HepG2 (cell line): ENCODE measurements at regions not wholly inside any gene's neighbourhood (a gene's known extent, or its start where the extent isn't known, plus 50 kb on each side); places are given as distances from the start of the nearest gene placed in this dataset.

Experiments
- ATAC-seq: fragments of 200-7000 bp; cut with Tn5 transposase; 3 replicates; pipeline ENCODE4 v1.9.1; 2020; ENCODE audit warnings: mild to moderate bottlenecking, moderate library complexity
- BruUV-seq: library from RNA; stranded (reverse); fragments of 400-500 nt; replicated peaks from 2 replicates; lab custom pipeline; 2021; lab: Mats Ljungman, UMichigan
- CTCF ChIA-PET: fragments of 300-600 bp; formaldehyde crosslinking; extraction: SDS; loops from one replicate; lab custom pipeline; 2021; ENCODE audit warnings: low total read pairs, inconsistent platforms, low intra/inter-chr PET ratio; lab: Yijun Ruan, JAX
- POLR2A ChIA-PET: fragments of 350-600 bp; sonication (Branson Sonifier 250); formaldehyde crosslinking; loops from one replicate; lab custom pipeline; 2020; ENCODE audit warnings: antibody characterized with exemption, inconsistent platforms; lab: Yijun Ruan, JAX
- DNase-seq: peaks from one replicate; pipeline ENCODE4 v3.0.0-alpha.2; 2015; ENCODE audit warnings: low spot score
- FAIRE-seq: peaks from 3 replicates; lab custom pipeline; 2011; peaks lifted over from hg19 to GRCh38; lab: Jason Lieb, UNC
- H2AFZ ChIP-seq: one replicate; pipeline ENCODE4 v1.6.1; 2011; ENCODE audit warnings: low read length, inconsistent platforms
- H3K27ac ChIP-seq: fragments of 300-600 bp; 3 replicates; pipeline ENCODE4 v1.8.0; 2011; ENCODE audit warnings: mixed run types, mild to moderate bottlenecking, mixed read lengths, low read length, inconsistent platforms; ENCODE audit not compliant: insufficient read depth; ENCODE audit errors: extremely low read length
- H3K27me3 ChIP-seq, 2 experiments: fragments of 200-600 bp in 1 of 2; 2 replicates in 1 of 2; 3 replicates in 1 of 2; pipeline versions ENCODE4 v1.6.0 to v1.8.0; 2011; ENCODE audit warnings: low read length in 2 of 2, mild to moderate bottlenecking in 2 of 2, moderate library complexity in 2 of 2, inconsistent platforms in 1 of 2; ENCODE audit not compliant: insufficient read depth in 2 of 2, control insufficient read depth in 1 of 2
- H3K36me3 ChIP-seq, 2 experiments: fragments of 200-600 bp in 1 of 2; replicated peaks in 1 of 2; 2 replicates in 1 of 2; 3 replicates in 1 of 2; pipeline versions ENCODE4 v1.5.1 to v1.8.0; 2011; ENCODE audit warnings: low read length in 2 of 2, inconsistent platforms in 1 of 2; ENCODE audit not compliant: insufficient read depth in 2 of 2, control insufficient read depth in 1 of 2
- H3K4me1 ChIP-seq: 2 replicates; pipeline ENCODE4 v1.5.1; 2012; ENCODE audit warnings: low read length, inconsistent platforms; ENCODE audit not compliant: insufficient read depth
- H3K4me2 ChIP-seq: 2 replicates; pipeline ENCODE4 v1.6.0; 2011; ENCODE audit warnings: low read depth, low read length, inconsistent platforms
- H3K4me3 ChIP-seq, 3 experiments: fragments of 200-600 bp in 1 of 3; sonication (generic), shearing (Covaris generic) in 1 of 3; replicated peaks in 1 of 3; 2 replicates each; pipeline ENCODE4 v1.5.1; 2011 to 2016; ENCODE audit warnings: low read length in 3 of 3, inconsistent platforms in 2 of 3, low read depth in 2 of 3, mild to moderate bottlenecking in 2 of 3, control low read depth in 1 of 3, mixed read lengths in 1 of 3; ENCODE audit not compliant: insufficient read depth in 1 of 3
- H3K79me2 ChIP-seq: one replicate; pipeline ENCODE4 v1.6.1; 2011; ENCODE audit warnings: low read length, inconsistent platforms; ENCODE audit not compliant: insufficient read depth
- H3K9ac ChIP-seq: 2 replicates; pipeline ENCODE4 v1.6.0; 2011; ENCODE audit warnings: mild to moderate bottlenecking, low read depth, low read length, inconsistent platforms; ENCODE audit not compliant: insufficient read depth
- H3K9me3 ChIP-seq: 2 replicates; pipeline ENCODE4 v1.5.1; 2012; ENCODE audit warnings: mild to moderate bottlenecking, low read length
- H4K20me1 ChIP-seq: 2 replicates; pipeline ENCODE4 v1.6.0; 2011; ENCODE audit warnings: inconsistent platforms, mild to moderate bottlenecking, low read length, moderate library complexity; ENCODE audit not compliant: insufficient read depth
- AFF4 ChIP-seq: sonication (generic); formaldehyde crosslinking; IDR thresholded peaks from 2 replicates; pipeline ENCODE4 v1.4.0; 2020; ENCODE audit warnings: missing genetic modification reagents
- ATRX ChIP-seq: sonication (generic); formaldehyde crosslinking; IDR thresholded peaks from 2 replicates; pipeline ENCODE4 v1.4.0; 2020; ENCODE audit warnings: missing genetic modification reagents, borderline replicate concordance
- BCL6 ChIP-seq: IDR thresholded peaks from 2 replicates; pipeline ENCODE4 v1.6.1; 2016; ENCODE audit warnings: missing genetic modification reagents, missing compliant biosample characterization
- FOXK2 ChIP-seq: fragments of 450-650 bp; IDR thresholded peaks from 2 replicates; pipeline ENCODE4 v1.6.1; 2016
- FOXP1 ChIP-seq, 2 experiments: fragments of 450-650 bp in 1 of 2; IDR thresholded peaks; 2 replicates each; pipeline ENCODE4 v1.6.1; 2017 to 2018; ENCODE audit warnings: antibody characterized with exemption in 1 of 2
- HMG20B ChIP-seq: conservative IDR thresholded peaks from 2 replicates; pipeline ENCODE4 v1.6.1; 2016; ENCODE audit warnings: missing genetic modification reagents, missing compliant biosample characterization
- JDP2 ChIP-seq: sonication (generic); formaldehyde crosslinking; IDR thresholded peaks from 2 replicates; pipeline ENCODE4 v1.8.1; 2022; ENCODE audit warnings: missing genetic modification reagents, borderline replicate concordance
- KLF9 ChIP-seq: IDR thresholded peaks from 2 replicates; pipeline ENCODE4 v1.6.1; 2016; ENCODE audit warnings: low read depth
- MTA1 ChIP-seq: sonication (generic); formaldehyde crosslinking; IDR thresholded peaks from 2 replicates; pipeline ENCODE4 v1.4.0; 2020; ENCODE audit warnings: missing genetic modification reagents, mild to moderate bottlenecking, borderline replicate concordance
- NFE2L1 ChIP-seq: sonication (generic); formaldehyde crosslinking; IDR thresholded peaks from 2 replicates; pipeline ENCODE4 v1.4.0; 2020; ENCODE audit warnings: missing genetic modification reagents, mild to moderate bottlenecking, borderline replicate concordance
- RBFOX2 ChIP-seq: fragments of 200-400 bp; formaldehyde crosslinking; IDR thresholded peaks from 2 replicates; pipeline ENCODE4 v1.6.1; 2017; ENCODE audit warnings: low read depth, mild to moderate bottlenecking, low read length
- RXRA ChIP-seq: sonication (generic); formaldehyde crosslinking; IDR thresholded peaks from 2 replicates; pipeline ENCODE4 v1.5.1; 2020; ENCODE audit warnings: missing genetic modification reagents
- TARDBP ChIP-seq: sonication (generic); formaldehyde crosslinking; IDR thresholded peaks from 2 replicates; pipeline ENCODE4 v1.8.0; 2022; ENCODE audit warnings: mild to moderate bottlenecking, missing genetic modification reagents
- TP53 ChIP-seq: sonication (generic); formaldehyde crosslinking; conservative IDR thresholded peaks from 2 replicates; pipeline ENCODE4 v1.4.0; 2020; ENCODE audit warnings: missing genetic modification reagents
- TRAFD1 ChIP-seq: sonication (generic); formaldehyde crosslinking; IDR thresholded peaks from 2 replicates; pipeline ENCODE4 v1.5.1; 2020; ENCODE audit warnings: missing genetic modification reagents, mild to moderate bottlenecking, borderline replicate concordance
- ZNF232 ChIP-seq: sonication (generic); formaldehyde crosslinking; IDR thresholded peaks from 2 replicates; pipeline ENCODE4 v1.4.0; 2020; ENCODE audit warnings: missing genetic modification reagents, borderline replicate concordance
- ZNF282 ChIP-seq: fragments of 450-650 bp; IDR thresholded peaks from 2 replicates; pipeline ENCODE4 v1.6.1; 2018; ENCODE audit not compliant: partially characterized antibody
- ZNF629 ChIP-seq: sonication (generic); formaldehyde crosslinking; conservative IDR thresholded peaks from 2 replicates; pipeline ENCODE4 v1.5.0; 2020; ENCODE audit warnings: missing genetic modification reagents
- ZNF780A ChIP-seq: sonication (generic); formaldehyde crosslinking; IDR thresholded peaks from 2 replicates; pipeline ENCODE4 v1.8.0; 2022; ENCODE audit warnings: mild to moderate bottlenecking, missing genetic modification reagents, moderate library complexity
- ZNF790 ChIP-seq: sonication (generic); formaldehyde crosslinking; IDR thresholded peaks from 2 replicates; pipeline ENCODE4 v1.8.0; 2022; ENCODE audit warnings: missing genetic modification reagents, mild to moderate bottlenecking, borderline replicate concordance
- WGBS: methylation state at CpG from one replicate; pipeline ENCODE4 v1.1.6; 2017; ENCODE audit warnings: low lambda C conversion rate; 5-methylcytosine and 5-hydroxymethylcytosine counted together
- in situ Hi-C: cut with HindIII; loops from 2 replicates; pipeline ENCODE4 v1.10.0; 2017; ENCODE audit warnings: low pct_unique_long_range_greater_than_20kb; ENCODE audit not compliant: extremely low pct_ligation_motif_present
- intact Hi-C: fragments of 100-400 bp; cut with micrococcal nuclease; formaldehyde crosslinking; loops from one replicate; pipeline ENCODE4 v1.10.0; 2022; ENCODE audit not compliant: unreplicated experiment

GRCh38 chr6:156538875-156539660 lies 238.1 kb upstream of the ARID1B start (continued):
- no peak for TF ChIP-seq TP53 (CRISPR knock-in tag)
- TF ChIP-seq ZNF780A (CRISPR knock-in tag), result no peak

GRCh38 chr6:156534594-156534993 lies 242.6 kb upstream of the ARID1B start:
- no peaks in the 10 kb centered on the region for H3K9me3 ChIP-seq
- no peak for FAIRE-seq
- no peak overlapping the region for H3K27ac ChIP-seq
- H3K9ac ChIP-seq, result no peak overlapping the region
- CTCF ChIA-PET, result no interaction called here
- H3K4me2 ChIP-seq, result no peak overlapping the region
- H3K4me1 ChIP-seq, result no peaks in the 10 kb centered on the region
- WGBS, result 6% methylated on average over 3 of the region's 3 CpGs
- DNase-seq, result no peak
- no peaks in the 10 kb centered on the region for H4K20me1 ChIP-seq
- no peak overlapping the region for H3K4me3 ChIP-seq
- H3K36me3 ChIP-seq, result no peaks in the 10 kb centered on the region
- peaks cover 0 to 20% of the 10 kb centered on the region in 2 experiments; a peak in 3 of 5 replicates for H3K27me3 ChIP-seq
- TF ChIP-seq ZNF282, result no peak
- TF ChIP-seq KLF9 (CRISPR knock-in tag), result no peak
- TF ChIP-seq MTA1 (CRISPR knock-in tag), result no peak
- no peak for TF ChIP-seq ATRX (CRISPR knock-in tag)
- no peak for TF ChIP-seq JDP2 (CRISPR knock-in tag)
- TF ChIP-seq NFE2L1 (CRISPR knock-in tag), result no peak
- TF ChIP-seq FOXP1 (IDR thresholded peaks at IDR 0.05), result no peak
- TF ChIP-seq FOXP1 (CRISPR knock-in tag; IDR thresholded peaks at IDR 0.05), result no peak
- no peak for TF ChIP-seq HMG20B
- no peak for TF ChIP-seq RXRA (CRISPR knock-in tag)
- no peak for TF ChIP-seq TARDBP
- no peak for TF ChIP-seq ZNF629 (CRISPR knock-in tag)
- TF ChIP-seq RBFOX2, result no peak
- no peak for TF ChIP-seq TRAFD1 (CRISPR knock-in tag)
- TF ChIP-seq BCL6 (CRISPR knock-in tag), result no peak
- no peak for TF ChIP-seq AFF4 (CRISPR knock-in tag)
- no peak for TF ChIP-seq ZNF790
- no peak for TF ChIP-seq ZNF232
- TF ChIP-seq FOXK2, result no peak
- no peak overlapping the region for H2AFZ ChIP-seq
- no peaks in the 10 kb centered on the region for H3K79me2 ChIP-seq
- BruUV-seq, result no TSS peak
- intact Hi-C loops (no loop called here), in situ Hi-C loops (no loop called here)
- POLR2A ChIA-PET, result no interaction called here
- no peak for ATAC-seq
